ENCODE measurements at regions not wholly inside any gene's neighbourhood (a gene's known extent, or its start where the extent isn't known, plus 50 kb on each side); places are given as distances from the start of the nearest gene placed in this dataset.

DNA sequence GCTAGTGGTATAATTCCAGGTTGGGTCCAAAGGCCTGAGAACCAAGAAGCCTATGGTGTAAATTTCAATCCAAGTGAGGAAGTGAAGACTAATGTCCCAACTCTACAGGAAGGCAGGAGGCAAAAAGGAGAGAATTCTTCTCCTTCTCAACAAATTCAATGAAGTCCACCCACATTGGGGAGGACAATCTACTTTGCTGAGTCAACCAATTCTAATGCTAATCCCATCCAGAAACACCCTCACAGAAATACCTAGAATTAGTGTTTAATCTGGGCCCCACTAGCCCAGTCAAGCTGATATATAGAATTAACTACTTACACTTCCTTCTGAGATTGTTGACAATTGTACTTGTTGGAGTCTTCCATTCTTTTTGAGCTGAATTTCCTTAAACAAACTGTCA, 413.2 kb upstream of the PHF14 start:
- Histone ChIP-seq H3K27me3 (no peaks in the 10 kb centered on the region), H3K4me1 (no peaks in the 10 kb centered on the region), H3K36me3 (no peaks in the 10 kb centered on the region), H3K27ac (no peak overlapping the region), H3K9me3 (no peaks in the 10 kb centered on the region), H3K4me3 (no peak overlapping the region)
- intact Hi-C loops (cut with DNase I): no loop called here
- TF ChIP-seq, protein P1, sequence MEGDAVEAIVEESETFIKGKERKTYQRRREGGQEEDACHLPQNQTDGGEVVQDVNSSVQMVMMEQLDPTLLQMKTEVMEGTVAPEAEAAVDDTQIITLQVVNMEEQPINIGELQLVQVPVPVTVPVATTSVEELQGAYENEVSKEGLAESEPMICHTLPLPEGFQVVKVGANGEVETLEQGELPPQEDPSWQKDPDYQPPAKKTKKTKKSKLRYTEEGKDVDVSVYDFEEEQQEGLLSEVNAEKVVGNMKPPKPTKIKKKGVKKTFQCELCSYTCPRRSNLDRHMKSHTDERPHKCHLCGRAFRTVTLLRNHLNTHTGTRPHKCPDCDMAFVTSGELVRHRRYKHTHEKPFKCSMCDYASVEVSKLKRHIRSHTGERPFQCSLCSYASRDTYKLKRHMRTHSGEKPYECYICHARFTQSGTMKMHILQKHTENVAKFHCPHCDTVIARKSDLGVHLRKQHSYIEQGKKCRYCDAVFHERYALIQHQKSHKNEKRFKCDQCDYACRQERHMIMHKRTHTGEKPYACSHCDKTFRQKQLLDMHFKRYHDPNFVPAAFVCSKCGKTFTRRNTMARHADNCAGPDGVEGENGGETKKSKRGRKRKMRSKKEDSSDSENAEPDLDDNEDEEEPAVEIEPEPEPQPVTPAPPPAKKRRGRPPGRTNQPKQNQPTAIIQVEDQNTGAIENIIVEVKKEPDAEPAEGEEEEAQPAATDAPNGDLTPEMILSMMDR (IDR thresholded peaks at IDR 0.05): no peak
- ATAC-seq (no peak), DNase-seq (no peak)

DNA sequence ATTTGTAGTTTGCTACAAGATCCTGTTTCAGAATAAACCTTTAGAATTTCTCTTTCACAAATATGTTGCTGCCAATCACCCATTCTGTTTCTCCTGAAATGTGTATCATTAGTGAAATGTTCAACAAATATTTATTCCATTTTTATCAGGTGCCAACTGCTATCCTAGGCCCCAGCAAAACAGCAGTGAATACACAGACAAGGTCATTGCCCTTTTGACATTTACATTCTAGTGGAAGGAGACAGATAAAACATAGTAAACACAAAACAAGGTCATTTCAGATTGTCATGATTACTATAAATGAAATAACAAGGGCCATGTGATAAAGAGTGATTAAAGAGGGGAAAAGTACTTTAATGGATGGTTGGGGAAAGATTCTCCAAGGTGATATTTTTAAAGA, 404.8 kb upstream of the PHF14 start:
- no peaks in the 10 kb centered on the region for H3K36me3 ChIP-seq
- TF ChIP-seq, protein P1 (IDR thresholded peaks at IDR 0.05): no peak

DNA sequence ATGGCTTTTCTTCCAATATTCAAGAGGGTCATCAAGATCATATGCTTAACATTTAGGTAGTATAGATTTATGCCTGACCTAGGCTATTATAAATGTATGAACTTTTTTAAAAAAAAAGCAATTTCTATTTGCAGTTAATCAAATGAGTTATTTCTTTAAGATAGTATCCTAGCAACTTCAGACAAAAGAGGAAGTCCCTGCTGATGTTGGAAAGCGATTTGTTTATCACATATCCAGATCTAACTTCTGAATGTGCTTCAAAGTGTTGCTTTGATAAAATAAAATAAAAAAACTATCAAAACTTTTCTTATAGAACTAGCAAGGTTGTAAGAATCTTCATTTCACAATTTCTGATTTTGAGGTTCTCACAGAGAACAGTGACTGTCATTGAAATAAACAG, 401.9 kb upstream of the PHF14 start:
- intact Hi-C loops (cut with DNase I): no loop called here
- H3K4me1 ChIP-seq: no peaks in the 10 kb centered on the region
- no peak overlapping the region for H3K27ac ChIP-seq
- no peaks in the 10 kb centered on the region for H3K27me3 ChIP-seq
- no peak for DNase-seq
- H3K36me3 ChIP-seq: no peaks in the 10 kb centered on the region
- H3K9me3 ChIP-seq: no peaks in the 10 kb centered on the region
- H3K4me3 ChIP-seq: no peak overlapping the region
- ATAC-seq: no peak
- TF ChIP-seq, protein P1 (IDR thresholded peaks at IDR 0.05): no peak

More for the DNA sequence above, 404.8 kb upstream of the PHF14 start:
- Histone ChIP-seq H3K27me3 (no peaks in the 10 kb centered on the region), H3K4me1 (no peaks in the 10 kb centered on the region), H3K27ac (no peak overlapping the region), H3K9me3 (no peaks in the 10 kb centered on the region), H3K4me3 (no peak overlapping the region)
- intact Hi-C loops (cut with DNase I): no loop called here
- DNase-seq: no peak
- ATAC-seq: no peak

DNA sequence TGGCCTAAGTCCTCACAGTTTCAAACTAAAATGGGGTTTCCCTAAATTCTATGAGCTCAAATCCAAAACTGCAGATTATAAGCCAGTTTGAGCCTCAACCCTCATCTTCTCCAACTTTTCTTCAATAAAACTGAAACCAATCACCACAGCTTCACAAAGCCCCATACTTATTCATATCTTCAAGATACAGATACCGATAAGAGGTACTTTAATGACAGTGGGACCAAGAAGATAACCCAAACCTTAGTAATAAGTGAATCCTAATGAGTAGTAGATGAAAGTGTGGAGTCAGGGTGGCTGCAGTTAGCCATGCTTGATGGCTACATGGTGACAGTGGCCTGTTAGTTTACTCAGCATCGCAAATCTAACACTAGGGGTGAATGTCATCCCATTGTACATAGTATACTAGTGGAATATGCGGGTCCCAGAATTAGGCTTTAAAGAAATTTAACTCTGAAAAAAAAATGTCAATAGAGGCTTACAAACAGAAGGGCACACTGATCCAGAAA, 395.8 kb upstream of the PHF14 start:
- Histone ChIP-seq H3K4me3 (no peak overlapping the region), H3K9me3 (no peaks in the 10 kb centered on the region), H3K27ac (no peak overlapping the region), H3K36me3 (no peaks in the 10 kb centered on the region), H3K4me1 (no peaks in the 10 kb centered on the region), H3K27me3 (no peaks in the 10 kb centered on the region)
- intact Hi-C loops (cut with DNase I): no loop called here
- DNase-seq (no peak), ATAC-seq (no peak)
- TF ChIP-seq, protein P1 (IDR thresholded peaks at IDR 0.05): no peak

DNA sequence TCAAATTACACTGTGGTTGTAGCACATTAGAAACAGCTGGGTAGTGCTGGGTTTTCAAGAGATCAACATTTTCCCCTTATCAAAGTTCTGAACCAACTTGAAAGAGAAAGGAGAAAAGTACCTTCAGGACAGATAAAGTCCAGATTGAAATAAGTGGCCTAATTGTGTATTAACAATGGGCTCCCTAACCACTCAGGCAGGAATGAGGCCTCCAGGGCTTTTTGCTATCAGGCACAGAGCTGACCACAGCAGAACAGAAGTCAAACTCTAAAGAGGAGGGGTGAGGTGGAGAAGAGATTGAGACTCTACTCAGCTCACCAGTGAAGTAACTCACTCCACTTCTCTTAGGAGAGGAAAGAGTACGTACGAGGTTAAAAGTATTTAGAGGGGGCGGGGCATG, 394.1 kb upstream of the PHF14 start:
- TF ChIP-seq, protein P1 (IDR thresholded peaks at IDR 0.05): no peak

DNA sequence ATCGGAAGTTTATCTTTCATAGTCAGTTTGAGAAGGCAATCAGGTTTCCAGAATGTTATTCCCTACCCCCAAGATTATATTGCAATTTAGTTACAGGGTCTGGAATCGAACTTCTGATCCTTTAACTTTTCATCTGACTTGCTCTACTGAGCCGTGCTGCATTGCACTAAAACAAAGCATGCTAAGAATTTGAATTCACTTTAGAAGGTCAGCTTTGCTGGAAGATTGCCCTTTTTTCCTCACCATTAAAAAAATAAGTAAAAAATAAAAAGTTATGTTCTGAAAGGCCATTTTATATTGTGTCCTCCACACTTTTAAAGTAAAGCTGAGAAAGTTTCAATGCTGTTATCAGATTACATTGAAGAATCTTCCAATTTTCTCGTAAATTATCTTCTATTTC, 388.8 kb upstream of the PHF14 start:
- DNase-seq: no peak

More for the DNA sequence above, 394.1 kb upstream of the PHF14 start:
- DNase-seq (no peak), ATAC-seq (no peak)
- no peak overlapping the region for H3K27ac ChIP-seq
- no peaks in the 10 kb centered on the region for H3K36me3 ChIP-seq
- intact Hi-C loops (cut with DNase I): no loop called here
- no peak overlapping the region for H3K4me3 ChIP-seq
- H3K9me3 ChIP-seq: no peaks in the 10 kb centered on the region
- no peaks in the 10 kb centered on the region for H3K4me1 ChIP-seq
- H3K27me3 ChIP-seq: no peaks in the 10 kb centered on the region

More for the DNA sequence above, 388.8 kb upstream of the PHF14 start:
- H3K27me3 ChIP-seq: no peaks in the 10 kb centered on the region
- no peaks in the 10 kb centered on the region for H3K36me3 ChIP-seq
- intact Hi-C loops (cut with DNase I): no loop called here
- H3K4me1 ChIP-seq: no peaks in the 10 kb centered on the region
- ATAC-seq: no peak
- H3K27ac ChIP-seq: no peak overlapping the region
- H3K4me3 ChIP-seq: no peak overlapping the region
- TF ChIP-seq, protein P1 (IDR thresholded peaks at IDR 0.05): no peak
- no peaks in the 10 kb centered on the region for H3K9me3 ChIP-seq

Measured in upper lobe of right lung (tissue), 1 donor.